Endothelial cell of umbilical vein (primary cell): ENCODE measurements at regions not wholly inside any gene's neighbourhood (a gene's known extent, or its start where the extent isn't known, plus 50 kb on each side); places are given as distances from the start of the nearest gene placed in this dataset.
A peak's percentile ranks its signal among the peaks of the same experiment; 100 is the strongest.

ENCODE experiments used
- BruUV-seq: library from RNA; stranded (reverse); fragments of 400-500 nt; replicated peaks from 2 replicates; lab custom pipeline; 2021; lab: Mats Ljungman, UMichigan
- CTCF ChIA-PET: fragments of 300-600, 350-600 bp; sonication (Branson Sonifier 250); formaldehyde crosslinking; loops from one replicate; lab custom pipeline; 2021; ENCODE audit warnings: antibody characterized with exemption, inconsistent platforms; lab: Charles Lee
- POLR2A ChIA-PET: fragments of 300-600, 350-600 bp; sonication (Branson Sonifier 250); formaldehyde crosslinking; loops from one replicate; lab custom pipeline; 2021; ENCODE audit warnings: antibody characterized with exemption, inconsistent platforms; lab: Charles Lee
- DNase-seq: peaks from one replicate; pipeline ENCODE4 v3.0.0-alpha.2; 2011; ENCODE audit warnings: low read depth, low spot score
- FAIRE-seq: peaks from 2 replicates; lab custom pipeline; 2011; peaks lifted over from hg19 to GRCh38; lab: Jason Lieb, UNC
- H2AFZ ChIP-seq: 2 replicates; pipeline ENCODE4 v1.6.0; 2012; ENCODE audit warnings: low read depth, low read length, control low read depth, inconsistent platforms
- H3K27ac ChIP-seq: 2 replicates; pipeline ENCODE4 v1.5.1; 2011; ENCODE audit warnings: low read depth, mild to moderate bottlenecking, control low read depth, low read length, moderate library complexity; ENCODE audit not compliant: insufficient read depth
- H3K27me3 ChIP-seq, 2 experiments: 2 replicates each; pipeline versions ENCODE4 v1.6.0 to v1.6.1; 2011; ENCODE audit warnings: low read length in 2 of 2, mixed read lengths in 1 of 2; ENCODE audit not compliant: control insufficient read depth in 2 of 2, insufficient read depth in 2 of 2
- H3K36me3 ChIP-seq, 2 experiments: 2 replicates in 1 of 2; 3 replicates in 1 of 2; pipeline ENCODE4 v1.5.1; 2011; ENCODE audit warnings: low read length in 2 of 2, mild to moderate bottlenecking in 1 of 2, moderate library complexity in 1 of 2; ENCODE audit not compliant: control insufficient read depth in 2 of 2, insufficient read depth in 2 of 2; ENCODE audit errors: extremely low read depth in 1 of 2
- H3K4me1 ChIP-seq: 3 replicates; pipeline ENCODE4 v1.5.1; 2011; ENCODE audit warnings: mild to moderate bottlenecking, low read length; ENCODE audit not compliant: control insufficient read depth, insufficient read depth; ENCODE audit errors: extremely low read depth
- H3K4me2 ChIP-seq: 2 replicates; pipeline ENCODE4 v1.6.1; 2011; ENCODE audit warnings: low read length, control low read depth, mixed read lengths; ENCODE audit not compliant: insufficient read depth
- H3K4me3 ChIP-seq, 3 experiments: fragments of 200-600 bp in 1 of 3; sonication (generic), shearing (Covaris generic) in 1 of 3; replicated peaks in 1 of 3; 2 replicates each; pipeline ENCODE4 v1.5.1; 2011 to 2016; ENCODE audit warnings: control low read depth in 3 of 3, low read length in 3 of 3, mild to moderate bottlenecking in 2 of 3, inconsistent platforms in 1 of 3, low read depth in 1 of 3, moderate library complexity in 1 of 3; ENCODE audit not compliant: insufficient read depth in 1 of 3
- H3K79me2 ChIP-seq: 2 replicates; pipeline ENCODE4 v1.6.0; 2012; ENCODE audit warnings: low read length, inconsistent platforms; ENCODE audit not compliant: control insufficient read depth, insufficient read depth
- H3K9ac ChIP-seq: replicated peaks from 2 replicates; pipeline ENCODE3; 2011; ENCODE audit warnings: low read length, control low read depth; ENCODE audit not compliant: insufficient read depth; ENCODE audit errors: extremely low read depth
- H3K9me1 ChIP-seq: replicated peaks from 3 replicates; pipeline ENCODE4 v1.6.0; 2011; ENCODE audit warnings: mild to moderate bottlenecking, low read length; ENCODE audit not compliant: control insufficient read depth, insufficient read depth; ENCODE audit errors: extremely low read depth
- H3K9me3 ChIP-seq: replicated peaks from 2 replicates; pipeline ENCODE4 v1.5.1; 2012; ENCODE audit warnings: low read length, inconsistent platforms; ENCODE audit not compliant: control insufficient read depth, insufficient read depth
- H4K20me1 ChIP-seq: replicated peaks from 2 replicates; pipeline ENCODE3; 2011; ENCODE audit warnings: mild to moderate bottlenecking, low read length; ENCODE audit not compliant: control insufficient read depth, insufficient read depth; ENCODE audit errors: extremely low read depth
- CTCF ChIP-seq, 2 donors: IDR thresholded peaks; 1 replicate in 1 of 2; 2 replicates in 1 of 2; pipeline ENCODE4 v1.5.1; 2011; ENCODE audit warnings: low read length in 2 of 2, mild to moderate bottlenecking in 2 of 2, moderate library complexity in 2 of 2, control low read depth in 1 of 2, inconsistent platforms in 1 of 2, low read depth in 1 of 2; ENCODE audit not compliant: insufficient read depth in 1 of 2; ENCODE audit errors: extremely low read depth in 1 of 2
- FOS ChIP-seq: IDR thresholded peaks from 2 replicates; pipeline ENCODE4 v1.6.1; 2011; ENCODE audit warnings: mild to moderate bottlenecking, low read length, moderate library complexity, borderline replicate concordance; ENCODE audit not compliant: insufficient read depth
- GATA2 ChIP-seq: IDR thresholded peaks from 2 replicates; pipeline ENCODE4 v1.7.0; 2011; ENCODE audit warnings: low read depth, mild to moderate bottlenecking, moderate library complexity, mixed read lengths, low read length; ENCODE audit not compliant: insufficient read length, insufficient read depth
- JUN ChIP-seq: IDR thresholded peaks from 2 replicates; pipeline ENCODE4 v1.6.1; 2011; ENCODE audit warnings: borderline replicate concordance, low read depth; ENCODE audit not compliant: insufficient read length, insufficient read depth
- POLR2A ChIP-seq: IDR thresholded peaks from 2 replicates; pipeline ENCODE4 v1.6.1; 2012; ENCODE audit warnings: low read depth, mild to moderate bottlenecking, control low read depth, low read length
- dilution Hi-C: fragments of 300-500 bp; cut with MboI; formaldehyde crosslinking; loops from one replicate; pipeline ENCODE4 v1.15.0; 2019; ENCODE audit warnings: low sequenced_read_pairs; ENCODE audit not compliant: extremely low pct_ligation_motif_present
- intact Hi-C: fragments of 100-400 bp; cut with micrococcal nuclease; formaldehyde crosslinking; loops from one replicate; pipeline ENCODE4 v1.10.0; 2022

GRCh38 chr1:244207042-244207934 is 156.2 kb downstream of the ZBTB18 start:
- Histone ChIP-seq H3K36me3 (no peaks in the 10 kb centered on the region), H3K27ac (no peak overlapping the region), H3K9me1 (no peaks in the 10 kb centered on the region), H4K20me1 (no peaks in the 10 kb centered on the region), H3K79me2 (no peaks in the 10 kb centered on the region), H3K9me3 (no peaks in the 10 kb centered on the region), H3K4me2 (no peak overlapping the region), H2AFZ (peak overlapping the region; percentile 10), H3K9ac (no peak overlapping the region), H3K4me1 (no peaks in the 10 kb centered on the region), H3K27me3 (no peaks in the 10 kb centered on the region), H3K4me3 (no peak overlapping the region)
- dilution Hi-C loops (no loop called here), intact Hi-C loops (no loop called here)
- TF ChIP-seq CTCF (IDR thresholded peaks at IDR 0.05; ENCODE audit: extremely low read depth in 1 of 2, insufficient read depth in 1 of 2, low read depth in 1 of 2, low read length in 2 of 2) (no peak), FOS (peak; percentile 8), GATA2 (no peak), POLR2A (no peak), JUN (no peak)
- DNase-seq = peak; percentile 13
- BruUV-seq = no TSS peak
- ChIA-PET CTCF (interaction anchor here (1.2 kb wide), 1 partner anchor 33 kb away, joined by 3 read pairs; no protein-coding TSS in a partner anchor), POLR2A (interaction anchor here (0.6 kb wide), 1 partner anchor 147 kb away, joined by 5 read pairs; no protein-coding TSS in a partner anchor)
- no peak for FAIRE-seq
